SK-N-MC (cell line): ENCODE measurements at regions not wholly inside any gene's neighbourhood (a gene's known extent, or its start where the extent isn't known, plus 50 kb on each side); places are given as distances from the start of the nearest gene placed in this dataset.

ENCODE experiments used
- DNase-seq: peaks from one replicate; pipeline ENCODE4 v3.0.0-alpha.2; 2011; ENCODE audit warnings: low read depth, low spot score
- H3K27ac ChIP-seq: fragments of 200-600 bp; sonication (generic); 2 replicates; pipeline ENCODE4 v1.5.1; 2016; ENCODE audit warnings: mixed run types
- H3K36me3 ChIP-seq: fragments of 200-600 bp; sonication (generic); 2 replicates; pipeline ENCODE4 v1.6.1; 2017; ENCODE audit warnings: antibody characterized with exemption, low read length, mixed read lengths; ENCODE audit not compliant: insufficient read depth
- H3K4me3 ChIP-seq: fragments of 200-600 bp; sonication (generic); 2 replicates; pipeline ENCODE4 v1.5.1; 2016
- H3K9ac ChIP-seq: fragments of 200-600 bp; sonication (generic); 2 replicates; pipeline ENCODE4 v1.8.0; 2017; ENCODE audit warnings: mixed run types, mixed read lengths; ENCODE audit not compliant: insufficient read length
- H3K9me3 ChIP-seq: fragments of 200-600 bp; sonication (generic); 2 replicates; pipeline ENCODE4 v1.6.1; 2017; ENCODE audit warnings: low read depth, mild to moderate bottlenecking, antibody characterized with exemption, low read length, moderate library complexity, mixed read lengths
- EZH2 ChIP-seq: fragments of 200-600 bp; sonication (generic); IDR thresholded peaks from one replicate; pipeline ENCODE4 v1.6.1; 2017; ENCODE audit warnings: antibody characterized with exemption
- FOXP2 ChIP-seq: optimal IDR thresholded peaks from 2 replicates; pipeline ENCODE3; 2011; ENCODE audit warnings: mild to moderate bottlenecking, moderate library complexity; ENCODE audit not compliant: insufficient read depth; ENCODE audit errors: extremely low read length, control extremely low read depth
- POLR2AphosphoS5 ChIP-seq: IDR thresholded peaks from 2 replicates; pipeline ENCODE4 v1.6.1; 2012; ENCODE audit warnings: mild to moderate bottlenecking, low read depth, low read length, borderline replicate concordance

DNA sequence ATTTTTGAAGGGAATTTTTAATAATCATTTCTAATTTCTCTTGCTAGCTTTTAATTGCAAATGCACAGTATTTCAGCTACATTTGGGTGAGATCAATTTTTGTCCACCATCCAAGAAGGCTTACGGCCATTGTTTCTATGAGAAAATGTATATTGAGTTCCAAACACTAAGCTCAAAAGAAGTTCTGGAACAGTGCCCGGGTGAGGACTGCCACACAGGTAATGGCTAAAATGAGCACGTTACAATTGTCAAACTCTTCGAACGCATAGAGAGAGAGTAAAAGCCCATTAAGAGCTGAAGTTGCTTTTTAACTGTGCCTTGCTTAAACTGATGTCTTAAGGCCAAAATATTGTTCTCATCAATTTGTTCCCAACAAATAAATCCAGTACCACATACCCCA lies 755.0 kb downstream of the DIAPH3 start:
- Histone ChIP-seq H3K36me3 (no peaks in the 10 kb centered on the region), H3K9ac (no peak overlapping the region), H3K27ac (no peak overlapping the region), H3K4me3 (no peak overlapping the region), H3K9me3 (no peaks in the 10 kb centered on the region)
- DNase-seq = no peak
- TF ChIP-seq FOXP2 = no peak
- no peak for TF ChIP-seq POLR2AphosphoS5
- TF ChIP-seq EZH2 = no peak

DNA sequence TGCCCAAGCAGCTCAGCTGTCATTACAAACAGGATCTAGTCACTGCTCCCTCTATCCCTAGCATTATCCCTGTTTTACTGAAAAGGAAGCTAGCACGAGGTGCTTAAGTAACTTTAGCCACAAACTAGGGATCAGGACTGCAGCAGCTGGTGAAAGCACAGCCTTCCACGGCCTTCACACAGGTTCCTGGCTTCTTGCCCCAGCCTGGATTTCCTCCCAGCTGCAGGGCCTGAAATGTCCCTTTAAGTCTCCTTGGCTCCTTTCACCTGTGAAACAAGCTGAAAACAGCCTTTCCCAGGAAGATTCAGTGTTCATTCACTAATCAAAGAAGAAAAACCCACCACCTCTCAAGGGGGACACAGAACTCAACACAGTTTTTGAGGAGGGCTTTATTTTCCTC lies 754.5 kb downstream of the DIAPH3 start:
- no peak for TF ChIP-seq EZH2
- H3K9me3 ChIP-seq = no peaks in the 10 kb centered on the region
- no peak overlapping the region for H3K4me3 ChIP-seq
- H3K9ac ChIP-seq = no peak overlapping the region
- H3K27ac ChIP-seq = no peak overlapping the region
- no peaks in the 10 kb centered on the region for H3K36me3 ChIP-seq
- no peak for DNase-seq

DNA sequence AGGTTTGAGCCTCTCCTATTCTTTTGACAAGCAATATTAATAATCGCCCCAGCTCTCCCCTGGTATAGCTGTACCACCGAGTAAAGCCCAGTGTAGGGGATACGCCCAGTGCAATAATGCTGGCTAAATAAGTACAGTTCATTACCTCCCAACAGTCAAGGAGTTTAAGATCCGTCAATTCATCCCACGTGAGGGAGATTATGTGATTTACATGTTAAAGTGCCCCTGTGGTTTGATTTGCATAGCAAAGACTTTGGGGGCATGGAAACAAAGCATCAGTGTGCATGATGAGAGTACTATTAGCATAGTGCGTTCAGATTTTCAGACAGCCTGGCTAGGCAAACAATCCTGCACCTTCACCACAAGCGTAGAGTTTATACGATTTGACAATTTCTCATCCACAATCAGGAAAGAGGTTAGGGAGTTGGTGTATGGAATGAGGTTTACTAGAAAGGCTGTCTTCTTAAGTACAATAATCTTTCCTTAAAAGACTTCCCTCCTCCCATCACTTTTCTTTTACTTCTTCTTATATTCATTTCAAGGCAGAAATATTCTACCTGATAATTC lies 754.0 kb downstream of the DIAPH3 start:
- Histone ChIP-seq H3K4me3 (no peak overlapping the region), H3K27ac (no peak overlapping the region), H3K36me3 (no peaks in the 10 kb centered on the region), H3K9me3 (no peaks in the 10 kb centered on the region), H3K9ac (no peak overlapping the region)
- no peak for DNase-seq
- TF ChIP-seq POLR2AphosphoS5 (no peak), FOXP2 (no peak), EZH2 (no peak)

DNA sequence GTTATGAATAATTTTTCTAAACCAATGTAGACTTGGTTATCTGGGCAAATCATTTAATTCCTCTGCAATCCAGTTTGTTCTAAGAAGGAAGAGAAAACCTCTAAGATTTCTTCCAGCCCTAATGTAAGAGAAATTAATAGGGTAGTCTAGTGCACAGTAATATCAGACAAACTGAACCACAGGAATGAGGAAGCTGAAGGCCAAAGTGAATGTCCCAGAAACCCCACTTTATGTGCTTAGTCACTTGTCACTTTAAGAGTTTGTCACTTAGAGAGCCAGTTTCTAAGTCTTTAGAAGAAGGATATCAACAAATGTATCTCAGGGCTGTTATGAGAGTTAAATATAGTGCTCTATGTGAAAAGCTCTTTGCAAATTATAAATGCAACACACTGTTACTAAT lies 750.6 kb downstream of the DIAPH3 start:
- Histone ChIP-seq H3K27ac (no peak overlapping the region), H3K36me3 (no peaks in the 10 kb centered on the region), H3K9me3 (no peaks in the 10 kb centered on the region), H3K9ac (no peak overlapping the region), H3K4me3 (no peak overlapping the region)
- DNase-seq = no peak
- no peak for TF ChIP-seq FOXP2
- TF ChIP-seq EZH2 = no peak
- no peak for TF ChIP-seq POLR2AphosphoS5

DNA sequence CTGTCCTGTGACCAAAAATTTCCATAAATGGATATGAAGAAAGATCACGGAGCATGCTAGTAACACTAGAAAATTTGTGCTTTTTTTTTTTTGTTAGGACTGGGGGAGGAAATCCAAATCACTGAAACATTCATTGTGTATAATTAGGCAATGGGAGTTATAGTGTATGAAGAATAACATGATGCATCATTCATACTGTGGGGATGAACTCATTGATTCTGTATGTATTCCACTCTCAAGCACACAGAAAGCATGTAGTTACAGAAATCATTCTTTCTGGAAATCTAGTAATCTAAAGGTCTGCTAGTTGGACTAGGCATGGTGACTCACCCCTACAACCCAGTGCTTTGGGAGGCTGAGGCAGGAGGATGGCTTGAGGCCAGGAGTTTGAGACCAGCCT lies 749.7 kb downstream of the DIAPH3 start:
- DNase-seq = no peak
- no peak overlapping the region for H3K27ac ChIP-seq
- H3K36me3 ChIP-seq = no peaks in the 10 kb centered on the region
- no peaks in the 10 kb centered on the region for H3K9me3 ChIP-seq
- no peak for TF ChIP-seq POLR2AphosphoS5
- TF ChIP-seq FOXP2 = no peak
- no peak for TF ChIP-seq EZH2
- H3K9ac ChIP-seq = no peak overlapping the region
- no peak overlapping the region for H3K4me3 ChIP-seq

DNA sequence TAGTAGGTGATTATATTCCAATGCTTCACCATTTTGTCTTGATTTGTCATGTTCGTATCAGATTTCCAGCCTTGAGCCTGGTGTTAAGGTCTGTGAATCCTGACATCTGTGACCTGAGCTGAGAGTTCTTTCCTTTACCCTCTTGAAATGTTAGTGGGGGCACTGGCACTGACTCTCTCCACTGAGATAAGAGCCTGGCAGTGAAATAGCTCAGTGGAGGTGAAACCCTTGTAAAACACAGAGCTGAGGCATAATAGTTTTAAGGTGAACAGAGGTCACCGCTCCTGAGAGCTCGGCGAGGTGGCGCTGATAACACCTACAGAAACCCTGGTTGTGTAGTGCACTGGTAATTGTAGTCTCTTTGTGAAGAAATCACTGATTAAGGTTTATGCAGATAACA lies 748.2 kb downstream of the DIAPH3 start:
- H3K4me3 ChIP-seq = no peak overlapping the region
- H3K9me3 ChIP-seq = no peaks in the 10 kb centered on the region
- no peak overlapping the region for H3K27ac ChIP-seq
- no peak overlapping the region for H3K9ac ChIP-seq
- DNase-seq = no peak
- H3K36me3 ChIP-seq = no peaks in the 10 kb centered on the region
- TF ChIP-seq POLR2AphosphoS5 (no peak), FOXP2 (no peak), EZH2 (no peak)

DNA sequence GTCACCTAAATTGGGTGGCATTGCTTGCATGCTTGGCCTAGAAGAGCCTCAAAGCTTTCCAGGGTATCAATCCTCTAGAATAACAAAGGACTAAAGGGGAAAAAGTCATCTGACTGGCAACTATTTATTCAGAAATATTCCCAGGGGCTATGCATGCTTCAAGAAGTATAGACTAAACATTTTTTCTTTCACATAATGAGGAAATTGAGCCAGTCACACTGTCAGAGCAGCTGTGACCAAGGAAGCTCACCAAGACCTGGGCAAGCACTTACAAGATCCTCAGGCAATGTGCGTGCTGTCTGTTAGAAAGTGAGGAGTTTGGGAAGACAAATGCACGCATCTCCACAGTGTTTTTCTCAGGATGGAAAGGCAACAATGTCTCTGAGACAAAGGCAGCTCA lies 747.2 kb downstream of the DIAPH3 start:
- Histone ChIP-seq H3K27ac (no peak overlapping the region), H3K9ac (no peak overlapping the region), H3K4me3 (no peak overlapping the region), H3K36me3 (no peaks in the 10 kb centered on the region), H3K9me3 (no peaks in the 10 kb centered on the region)
- TF ChIP-seq FOXP2 (no peak), EZH2 (no peak), POLR2AphosphoS5 (no peak)
- no peak for DNase-seq

DNA sequence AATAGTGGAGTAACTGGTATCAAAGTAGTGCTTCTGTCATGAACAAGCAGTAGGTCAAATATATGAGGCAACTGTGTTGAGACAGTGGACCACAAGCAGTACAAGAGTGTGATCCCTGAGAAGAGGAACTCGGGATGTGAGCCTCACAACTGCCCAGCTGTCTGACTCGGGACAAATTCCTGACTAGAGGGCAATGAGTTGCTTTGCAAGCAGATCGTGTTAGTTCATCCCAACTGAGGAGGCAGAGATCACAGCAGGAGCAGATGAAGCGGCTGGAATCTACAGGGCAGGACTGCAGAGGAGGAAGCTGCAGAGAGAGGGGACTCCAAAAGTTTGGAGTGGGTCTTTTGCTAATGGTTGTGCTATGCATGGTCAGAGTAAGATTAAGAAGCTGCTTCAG lies 741.1 kb downstream of the DIAPH3 start:
- Histone ChIP-seq H3K27ac (no peak overlapping the region), H3K36me3 (no peaks in the 10 kb centered on the region), H3K9me3 (no peaks in the 10 kb centered on the region), H3K9ac (no peak overlapping the region), H3K4me3 (no peak overlapping the region)
- DNase-seq = no peak
- TF ChIP-seq FOXP2 = no peak
- TF ChIP-seq EZH2 = no peak
- no peak for TF ChIP-seq POLR2AphosphoS5

DNA sequence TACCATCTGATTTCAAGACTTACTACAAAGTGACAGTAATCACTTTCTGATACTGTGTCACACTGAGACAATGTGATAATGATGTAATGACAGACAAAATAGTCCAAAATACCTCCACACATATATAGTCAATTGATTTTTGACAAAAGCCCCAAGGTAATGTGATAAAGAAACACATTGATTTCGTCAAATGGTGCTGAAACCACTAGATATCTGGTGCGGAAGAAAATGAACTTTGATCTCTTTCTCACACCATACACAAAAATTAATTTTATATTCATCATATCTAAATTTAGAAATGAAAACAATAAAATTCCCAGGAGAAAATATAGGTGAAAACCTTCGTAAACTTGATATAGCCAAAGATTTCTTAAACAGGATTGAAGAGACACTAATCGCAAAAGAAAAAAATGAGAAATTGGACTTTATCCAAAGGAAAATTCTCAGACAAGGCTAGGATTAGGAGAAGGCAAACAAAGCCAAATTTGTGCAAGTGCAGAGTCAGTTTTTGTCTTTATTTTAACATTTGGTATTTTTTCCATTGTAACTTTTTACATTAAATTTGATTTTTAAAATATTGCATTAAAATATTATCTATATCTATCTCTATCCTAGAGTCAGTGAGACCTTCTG lies 739.9 kb downstream of the DIAPH3 start:
- no peaks in the 10 kb centered on the region for H3K36me3 ChIP-seq
- TF ChIP-seq POLR2AphosphoS5 (no peak), FOXP2 (no peak), EZH2 (no peak)
- no peak overlapping the region for H3K4me3 ChIP-seq
- no peak overlapping the region for H3K9ac ChIP-seq
- no peak overlapping the region for H3K27ac ChIP-seq
- no peak for DNase-seq
- no peaks in the 10 kb centered on the region for H3K9me3 ChIP-seq
